ENCODE measurements at regions not wholly inside any gene's neighbourhood (a gene's known extent, or its start where the extent isn't known, plus 50 kb on each side); places are given as distances from the start of the nearest gene placed in this dataset.

DNA sequence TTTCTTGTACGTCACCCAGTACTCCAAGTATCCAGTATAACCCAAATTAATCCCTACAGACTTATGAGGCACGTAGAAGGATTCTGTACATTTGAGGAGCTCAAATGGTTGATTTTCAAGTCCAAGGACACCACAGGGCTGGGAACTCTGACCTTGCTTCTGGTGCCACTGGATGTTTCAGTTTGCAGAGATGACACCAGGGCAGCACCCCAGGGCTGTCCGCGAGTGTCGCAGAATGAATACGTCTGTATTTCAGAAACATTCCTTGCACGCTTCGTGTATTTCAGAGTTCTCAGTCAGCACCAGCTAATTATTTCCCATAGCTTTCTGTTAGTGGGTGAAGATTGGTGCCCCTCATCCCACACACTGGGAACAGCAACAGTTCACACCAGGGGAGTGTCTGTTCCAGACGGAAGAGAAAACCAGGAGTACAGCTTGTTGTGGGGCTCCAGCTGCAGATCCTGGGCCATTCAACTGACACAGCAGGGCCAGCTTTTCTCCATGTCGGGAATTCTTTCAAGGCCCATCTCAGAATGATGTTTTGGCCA lies 159.2 kb downstream of the RHOU start:
- H3K4me3 ChIP-seq, result no peak overlapping the region
- no peak overlapping the region for H3K27ac ChIP-seq
- H3K36me3 ChIP-seq, result no peaks in the 10 kb centered on the region
- H3K4me1 ChIP-seq (replicated peaks), result no peaks in the 10 kb centered on the region
- DNase-seq (ENCODE audit: low spot score), result no peak
- H3K27me3 ChIP-seq (replicated peaks; ENCODE audit: insufficient read depth), result no peaks in the 10 kb centered on the region
- H3K9me3 ChIP-seq, result no peaks in the 10 kb centered on the region
- TF ChIP-seq, protein P1, sequence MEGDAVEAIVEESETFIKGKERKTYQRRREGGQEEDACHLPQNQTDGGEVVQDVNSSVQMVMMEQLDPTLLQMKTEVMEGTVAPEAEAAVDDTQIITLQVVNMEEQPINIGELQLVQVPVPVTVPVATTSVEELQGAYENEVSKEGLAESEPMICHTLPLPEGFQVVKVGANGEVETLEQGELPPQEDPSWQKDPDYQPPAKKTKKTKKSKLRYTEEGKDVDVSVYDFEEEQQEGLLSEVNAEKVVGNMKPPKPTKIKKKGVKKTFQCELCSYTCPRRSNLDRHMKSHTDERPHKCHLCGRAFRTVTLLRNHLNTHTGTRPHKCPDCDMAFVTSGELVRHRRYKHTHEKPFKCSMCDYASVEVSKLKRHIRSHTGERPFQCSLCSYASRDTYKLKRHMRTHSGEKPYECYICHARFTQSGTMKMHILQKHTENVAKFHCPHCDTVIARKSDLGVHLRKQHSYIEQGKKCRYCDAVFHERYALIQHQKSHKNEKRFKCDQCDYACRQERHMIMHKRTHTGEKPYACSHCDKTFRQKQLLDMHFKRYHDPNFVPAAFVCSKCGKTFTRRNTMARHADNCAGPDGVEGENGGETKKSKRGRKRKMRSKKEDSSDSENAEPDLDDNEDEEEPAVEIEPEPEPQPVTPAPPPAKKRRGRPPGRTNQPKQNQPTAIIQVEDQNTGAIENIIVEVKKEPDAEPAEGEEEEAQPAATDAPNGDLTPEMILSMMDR (IDR thresholded peaks at IDR 0.05), result no peak
- TF ChIP-seq POLR2A (IDR thresholded peaks at IDR 0.05) (no peak), POLR2AphosphoS5 (IDR thresholded peaks at IDR 0.05) (no peak)
- intact Hi-C loops (cut with DNase I), result no loop called here
- 86% methylated on average over 10 of the region's 10 CpGs for WGBS

DNA sequence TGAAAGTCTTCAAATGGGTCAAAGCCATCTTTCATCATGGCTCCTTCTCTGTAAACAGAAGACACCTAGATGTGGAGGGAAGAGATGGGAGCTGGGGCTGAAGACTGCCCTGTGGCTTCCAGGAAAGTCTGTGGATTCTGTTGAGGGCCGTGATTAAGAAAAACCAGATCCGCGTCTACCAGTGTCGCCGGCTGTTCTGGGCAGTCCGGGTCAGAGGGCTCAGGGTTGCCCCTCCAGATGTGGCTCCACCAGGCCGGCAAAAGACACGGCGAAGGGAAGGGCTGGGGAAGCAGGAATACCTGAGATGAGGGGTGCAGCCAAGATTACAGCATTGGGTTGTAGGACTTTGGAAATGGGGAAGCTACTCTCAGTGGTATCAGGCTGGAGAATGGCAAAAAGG lies 162.6 kb downstream of the RHOU start:
- 95% methylated on average over 9 of the region's 9 CpGs for WGBS
- Histone ChIP-seq H3K36me3 (no peaks in the 10 kb centered on the region), H3K27me3 (replicated peaks; ENCODE audit: insufficient read depth) (no peaks in the 10 kb centered on the region), H3K27ac (no peak overlapping the region), H3K4me3 (no peak overlapping the region), H3K4me1 (replicated peaks) (peaks cover 5% of the 10 kb centered on the region), H3K9me3 (no peaks in the 10 kb centered on the region)
- intact Hi-C loops (cut with DNase I), result no loop called here
- no peak for TF ChIP-seq POLR2A (IDR thresholded peaks at IDR 0.05)
- TF ChIP-seq, protein P1 (IDR thresholded peaks at IDR 0.05), result no peak
- TF ChIP-seq POLR2AphosphoS5 (IDR thresholded peaks at IDR 0.05), result no peak
- DNase-seq (ENCODE audit: low spot score), result no peak

DNA sequence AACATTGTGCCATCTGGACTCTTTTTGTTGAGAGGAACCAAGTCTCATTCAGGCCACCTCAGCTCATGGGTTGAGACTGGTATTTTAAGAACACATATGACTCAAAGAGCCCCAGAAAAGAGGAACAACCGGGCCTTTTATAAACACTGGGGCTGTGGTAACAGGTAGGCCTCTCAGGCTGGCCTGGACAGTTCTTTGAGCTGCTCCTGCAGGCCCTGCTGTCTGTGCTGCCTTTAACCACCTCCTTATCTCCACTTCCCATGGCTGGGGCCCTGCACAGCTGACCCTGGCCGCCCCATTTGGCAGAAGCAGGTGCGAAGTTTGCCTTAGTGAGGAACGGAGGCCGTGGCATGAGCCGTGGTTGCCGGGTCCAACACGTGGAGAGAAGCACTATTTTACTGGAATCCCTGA lies 163.3 kb downstream of the RHOU start:
- no peaks in the 10 kb centered on the region for H3K9me3 ChIP-seq
- TF ChIP-seq POLR2AphosphoS5 (IDR thresholded peaks at IDR 0.05) (no peak), POLR2A (IDR thresholded peaks at IDR 0.05) (no peak)
- TF ChIP-seq, protein P1 (IDR thresholded peaks at IDR 0.05), result no peak
- no peak overlapping the region for H3K27ac ChIP-seq
- intact Hi-C loops (cut with DNase I), result no loop called here
- H3K36me3 ChIP-seq, result no peaks in the 10 kb centered on the region
- 87% methylated on average over 8 of the region's 8 CpGs for WGBS
- H3K4me3 ChIP-seq, result no peak overlapping the region
- DNase-seq (ENCODE audit: low spot score), result no peak
- peaks cover 8% of the 10 kb centered on the region for H3K4me1 ChIP-seq (replicated peaks)
- H3K27me3 ChIP-seq (replicated peaks; ENCODE audit: insufficient read depth), result no peaks in the 10 kb centered on the region

DNA sequence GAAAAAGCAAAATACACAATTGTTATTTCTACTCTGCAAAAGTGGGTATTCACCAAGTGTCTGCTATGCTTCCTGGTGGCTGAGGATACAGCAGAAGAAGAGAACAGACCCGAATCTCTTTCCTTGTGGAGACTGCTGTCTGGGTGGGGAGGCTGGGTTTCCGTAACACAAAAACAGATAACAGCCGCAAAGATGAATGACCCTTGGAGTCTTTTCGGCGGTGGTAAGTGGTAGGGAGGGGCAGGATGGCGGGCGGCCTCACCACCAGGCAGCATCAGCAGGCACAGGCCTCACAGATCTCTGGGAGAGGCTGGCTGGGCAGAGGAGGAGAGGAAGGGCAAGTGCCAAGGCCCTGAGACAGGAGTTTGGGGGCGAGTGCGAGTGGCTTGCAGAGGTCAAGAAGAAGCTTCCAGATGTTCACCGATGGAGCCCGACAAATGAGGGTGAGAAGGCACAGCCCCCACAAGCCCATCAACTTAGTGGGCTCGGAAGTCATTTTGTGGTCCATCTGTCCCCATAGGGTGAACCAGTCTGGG lies 164.2 kb downstream of the RHOU start:
- Histone ChIP-seq H3K27ac (no peak overlapping the region), H3K27me3 (replicated peaks; ENCODE audit: insufficient read depth) (no peaks in the 10 kb centered on the region), H3K4me1 (replicated peaks) (peaks cover 12% of the 10 kb centered on the region), H3K36me3 (no peaks in the 10 kb centered on the region), H3K4me3 (no peak overlapping the region), H3K9me3 (no peaks in the 10 kb centered on the region)
- intact Hi-C loops (cut with DNase I), result no loop called here
- WGBS, result 95% methylated on average over 12 of the region's 12 CpGs
- no peak for DNase-seq (ENCODE audit: low spot score)
- TF ChIP-seq POLR2A (IDR thresholded peaks at IDR 0.05) (no peak), POLR2AphosphoS5 (IDR thresholded peaks at IDR 0.05) (no peak)
- TF ChIP-seq, protein P1 (IDR thresholded peaks at IDR 0.05), result no peak

Measured in prostate gland (tissue), 2 donors.